GM21515 (cell line): ENCODE measurements at regions not wholly inside any gene's neighbourhood (a gene's known extent, or its start where the extent isn't known, plus 50 kb on each side); places are given as distances from the start of the nearest gene placed in this dataset.
"Not testable (repeated sequence)": the region's sequence is repeated elsewhere in the genome, so short reads cannot be mapped to it uniquely, and the experiment has no call there.

ENCODE experiments used
- ATAC-seq: cut with Tn5 transposase; IDR thresholded peaks from one replicate; pipeline ENCODE4 v1.9.1; 2021; ENCODE audit not compliant: unreplicated experiment

DNA sequence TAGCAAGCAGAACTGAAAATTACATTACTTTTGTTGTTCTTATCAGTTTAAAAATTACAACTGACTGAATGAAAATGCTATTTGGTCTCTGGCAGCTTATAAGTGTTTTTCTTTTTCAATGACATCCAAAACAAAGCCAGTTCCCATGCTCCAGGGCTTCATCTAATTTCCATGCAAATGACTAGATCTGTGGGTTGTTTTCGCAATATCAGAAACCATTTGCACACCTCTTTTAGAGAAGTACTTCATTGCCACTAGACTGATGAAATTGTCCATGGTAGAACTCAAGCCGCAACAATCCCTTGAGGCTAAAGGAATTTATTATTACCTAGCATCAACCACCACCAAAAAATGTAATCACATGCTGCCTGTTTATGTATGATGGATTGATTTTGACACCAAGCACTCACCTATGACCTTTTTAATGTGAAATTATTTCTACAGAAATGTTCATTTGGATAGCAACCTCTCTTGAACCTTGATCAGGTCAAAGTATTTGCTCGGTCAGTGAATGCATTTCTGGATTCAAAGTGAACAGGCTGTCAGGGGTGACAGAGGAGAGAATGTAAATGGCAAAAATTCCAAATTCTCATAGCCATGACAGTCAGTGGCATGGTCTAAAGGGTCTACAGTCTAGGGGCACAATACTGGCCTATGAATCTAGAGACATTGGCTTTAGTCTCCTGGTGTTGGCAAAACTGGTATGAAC lies 769.3 kb downstream of the SORCS1 start:
- no peak for ATAC-seq

DNA sequence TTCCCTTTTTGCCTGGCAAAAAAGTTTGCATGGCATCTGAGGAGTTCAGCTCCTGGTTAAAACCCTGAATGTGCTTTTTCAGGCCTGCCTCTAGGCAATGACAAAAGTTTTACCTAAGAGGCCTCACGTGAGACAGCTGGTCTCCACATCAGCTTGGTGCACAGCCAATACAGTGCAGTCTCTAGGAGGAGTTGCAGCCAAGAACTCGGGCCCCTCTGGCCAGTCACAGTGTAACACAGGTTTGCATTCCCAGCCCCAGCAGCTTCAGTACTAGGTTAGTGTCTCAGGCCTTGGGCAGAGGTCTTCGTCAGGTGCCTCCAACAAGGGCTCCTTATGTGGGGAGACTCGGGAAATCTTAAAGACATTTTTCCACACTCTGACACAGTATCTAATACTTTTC lies 771.7 kb downstream of the SORCS1 start:
- no peak for ATAC-seq

DNA sequence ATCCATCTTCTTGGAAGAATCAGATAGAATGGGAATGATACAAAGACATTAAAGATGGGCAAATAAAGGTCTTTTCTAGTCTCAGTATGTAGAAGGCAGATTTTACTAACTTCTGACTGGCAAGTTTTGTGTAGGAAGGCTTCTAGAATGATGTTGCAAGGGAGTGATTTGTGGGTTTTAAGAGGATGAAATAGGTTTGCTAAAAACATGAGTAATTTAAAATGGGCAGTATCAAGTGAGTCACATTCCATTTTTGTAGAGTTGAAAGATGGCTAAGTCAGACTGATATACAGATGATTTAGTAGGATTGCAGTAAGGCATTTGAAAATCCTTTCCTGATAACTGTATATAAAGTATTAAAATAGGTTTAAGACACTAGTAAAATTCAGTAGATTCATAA lies 777.4 kb downstream of the SORCS1 start:
- no peak for ATAC-seq

DNA sequence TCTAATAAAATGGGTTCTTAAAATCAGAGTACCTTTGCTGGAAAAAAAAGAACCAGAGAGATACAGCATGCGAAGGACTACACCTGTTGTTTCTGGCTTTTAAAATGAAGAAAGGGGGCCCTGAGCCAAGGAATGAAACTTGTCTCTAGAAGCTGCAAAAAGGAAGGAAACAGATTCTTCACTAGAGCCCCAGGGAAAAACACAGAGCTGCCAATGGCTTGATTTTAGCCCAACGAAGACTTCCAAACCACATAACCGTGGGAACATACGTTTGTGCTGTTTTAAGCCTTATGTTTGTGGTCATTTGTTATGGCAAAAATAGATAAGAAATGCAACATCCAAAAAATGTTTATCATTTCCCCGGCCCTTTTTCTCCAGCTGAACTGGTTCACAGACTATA lies 780.0 kb downstream of the SORCS1 start:
- ATAC-seq, result no peak

- no peak for ATAC-seq
These were observed 783.8 kb downstream of the SORCS1 start for GRCh38 chr10:106380706-106381105.

- ATAC-seq, result no peak
These were observed 786.3 kb downstream of the SORCS1 start for GRCh38 chr10:106378251-106378650.

GRCh38 chr10:106370751-106371150 lies 793.8 kb downstream of the SORCS1 start:
- ATAC-seq, result no peak

GRCh38 chr10:106360870-106361269 lies 803.6 kb downstream of the SORCS1 start:
- ATAC-seq, result no peak

GRCh38 chr10:106355450-106355849 lies 809.1 kb downstream of the SORCS1 start:
- no peak for ATAC-seq

GRCh38 chr10:106348933-106349332 lies 815.6 kb downstream of the SORCS1 start:
- ATAC-seq, result no peak

- ATAC-seq, result no peak
These were observed 817.0 kb downstream of the SORCS1 start for GRCh38 chr10:106347547-106347946.

DNA sequence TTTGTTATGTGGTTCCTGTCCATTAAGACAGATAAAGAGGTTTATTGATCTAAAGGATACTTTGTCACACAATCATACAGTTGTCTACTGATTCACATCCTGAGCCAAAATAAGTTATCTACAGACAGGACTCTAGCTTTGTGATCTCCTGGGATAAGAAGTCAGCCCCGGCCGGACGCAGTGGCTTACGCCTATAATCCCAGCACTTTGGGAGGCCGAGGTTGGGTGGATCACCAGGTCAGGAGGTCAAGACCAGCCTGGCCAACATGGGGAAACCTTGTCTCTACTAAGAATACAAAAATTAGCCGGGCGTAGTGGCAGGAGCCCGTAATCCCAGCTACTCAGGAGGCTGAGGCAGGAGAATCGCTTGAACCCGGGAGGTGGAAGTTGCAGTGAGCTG lies 821.0 kb downstream of the SORCS1 start:
- ATAC-seq, result not testable (repeated sequence)

DNA sequence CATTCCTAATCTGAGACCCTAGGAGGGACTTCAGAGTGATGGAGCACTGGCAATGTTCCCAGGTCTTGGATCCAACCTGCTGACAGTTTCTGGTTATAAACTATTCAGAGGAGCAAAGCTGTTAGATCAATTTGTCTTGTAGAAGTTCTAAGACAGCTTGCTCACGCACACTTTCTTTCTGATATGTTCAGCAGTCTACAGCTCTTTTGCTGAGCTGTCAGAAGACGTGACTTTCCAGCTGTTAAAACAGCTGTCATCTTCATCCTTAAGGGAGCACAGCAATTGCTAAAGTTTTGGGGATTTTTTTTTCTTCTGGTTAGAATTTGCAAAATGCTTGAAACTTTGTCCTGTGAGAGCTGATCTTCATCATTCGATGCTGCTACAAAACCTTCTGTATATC lies 823.1 kb downstream of the SORCS1 start:
- no peak for ATAC-seq

DNA sequence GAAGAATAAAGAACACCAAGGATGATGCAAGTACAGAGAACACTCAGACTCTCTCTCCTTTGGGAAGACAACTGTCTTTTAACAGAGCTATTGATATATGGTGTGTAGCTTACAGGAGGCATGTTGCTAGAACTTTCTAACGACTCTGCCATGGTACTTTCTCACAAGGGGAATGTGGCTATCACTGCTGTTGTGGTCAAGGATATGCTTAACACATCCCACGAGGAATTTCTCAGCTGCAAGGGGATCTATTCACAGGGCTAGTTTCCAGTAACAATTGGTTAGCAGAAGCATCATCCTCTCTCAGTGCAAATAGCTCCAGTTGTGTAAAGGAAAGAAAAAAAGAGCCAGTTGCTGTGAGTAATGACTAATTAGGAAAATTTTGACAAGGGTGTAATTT lies 826.0 kb downstream of the SORCS1 start:
- no peak for ATAC-seq

GRCh38 chr10:106336874-106337273 lies 827.6 kb downstream of the SORCS1 start:
- no peak for ATAC-seq

- no peak for ATAC-seq
These were observed 836.8 kb downstream of the SORCS1 start for GRCh38 chr10:106327747-106328146.

GRCh38 chr10:106320876-106321275 lies 843.6 kb downstream of the SORCS1 start:
- no peak for ATAC-seq

DNA sequence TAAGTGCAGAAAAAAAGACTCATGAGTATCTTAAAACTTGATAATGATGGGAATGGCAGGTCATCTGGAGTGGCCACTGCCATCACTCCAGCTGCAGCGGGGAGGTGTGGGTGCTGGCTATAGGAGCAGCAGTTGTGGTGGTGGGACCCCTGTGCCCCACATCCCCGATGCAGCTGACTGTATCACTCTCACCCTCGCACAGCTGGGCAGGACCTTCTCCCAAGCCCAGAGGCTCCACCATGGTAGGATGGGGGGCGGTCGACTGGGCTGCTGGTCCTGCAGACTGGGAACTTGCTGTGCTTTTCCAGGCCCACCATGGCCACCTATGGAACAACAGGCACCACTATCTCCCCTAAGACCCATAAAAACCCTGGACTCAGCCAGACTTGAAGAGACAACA lies 844.4 kb downstream of the SORCS1 start:
- no peak for ATAC-seq

DNA sequence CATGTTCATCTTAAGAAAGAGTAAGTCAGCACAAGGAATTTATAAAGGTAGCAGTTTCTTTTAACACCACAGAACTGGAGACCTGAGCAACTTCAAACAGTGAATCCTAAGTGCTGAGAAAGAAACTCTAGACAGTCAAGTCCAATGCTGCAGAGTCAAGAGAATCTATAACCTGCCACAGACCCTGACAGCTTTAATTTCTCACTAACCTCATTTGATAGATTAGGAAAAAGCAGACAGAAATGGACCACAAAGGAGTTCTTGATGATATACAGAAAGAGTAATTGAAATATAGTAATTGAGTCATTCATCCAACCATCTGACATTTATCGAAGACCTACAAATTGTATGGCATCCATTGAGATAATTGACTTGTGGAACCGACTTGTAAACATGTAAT lies 847.0 kb downstream of the SORCS1 start:
- no peak for ATAC-seq

GRCh38 chr10:106313041-106313440 lies 851.5 kb downstream of the SORCS1 start:
- ATAC-seq, result no peak

- ATAC-seq, result no peak
These were observed 852.4 kb downstream of the SORCS1 start for GRCh38 chr10:106312087-106312486.

DNA sequence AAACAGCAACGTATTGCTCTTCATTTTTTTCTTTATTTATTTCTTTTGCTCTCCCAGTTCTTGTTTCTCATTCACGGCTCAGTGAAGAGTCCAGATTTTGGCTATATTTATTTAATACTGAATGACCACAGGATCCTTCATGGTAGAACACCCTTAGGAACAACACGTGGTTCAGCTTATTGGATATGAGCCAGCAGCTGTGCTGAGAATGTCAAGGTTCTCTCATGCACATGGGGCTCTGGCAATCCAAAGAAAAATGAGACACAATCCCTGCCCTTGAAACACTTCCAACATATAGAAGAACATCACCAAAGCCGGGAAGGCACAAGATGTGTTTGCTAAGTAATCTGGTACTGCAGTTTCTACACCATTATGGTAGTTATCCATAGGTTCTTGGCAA lies 852.9 kb downstream of the SORCS1 start:
- no peak for ATAC-seq

- no peak for ATAC-seq
These were observed 853.9 kb downstream of the SORCS1 start for GRCh38 chr10:106310596-106310995.
